AG08395 (cell line): ENCODE measurements at regions not wholly inside any gene's neighbourhood (a gene's known extent, or its start where the extent isn't known, plus 50 kb on each side); places are given as distances from the start of the nearest gene placed in this dataset.
A peak's percentile ranks its signal among the peaks of the same experiment; 100 is the strongest.

Experiments
- DNase-seq: peaks from one replicate; pipeline ENCODE4 v3.0.0; 2012; ENCODE audit warnings: mixed read lengths, low spot score

- no peak for DNase-seq
Measured at GRCh38 chr2:120674246-120675170, 61.2 kb upstream of the GLI2 start.

- DNase-seq: peak; percentile 83
Measured at GRCh38 chr2:120675460-120676130, 60.1 kb upstream of the GLI2 start.

GRCh38 chr2:120677221-120677620 lies 58.4 kb upstream of the GLI2 start:
- DNase-seq: no peak

GRCh38 chr2:120677696-120678247 lies 57.9 kb upstream of the GLI2 start:
- no peak for DNase-seq

GRCh38 chr2:120678251-120678650 lies 57.4 kb upstream of the GLI2 start:
- DNase-seq: peak; percentile 62

GRCh38 chr2:120678926-120679325 lies 56.7 kb upstream of the GLI2 start:
- no peak for DNase-seq

GRCh38 chr2:120679526-120679925 lies 56.1 kb upstream of the GLI2 start:
- DNase-seq: no peak

GRCh38 chr2:120680136-120680761 lies 55.4 kb upstream of the GLI2 start:
- DNase-seq: peak; percentile 72

- DNase-seq: no peak
Measured at GRCh38 chr2:120681181-120681580, 54.5 kb upstream of the GLI2 start.

- no peak for DNase-seq
Measured at GRCh38 chr2:120681696-120682288, 53.9 kb upstream of the GLI2 start.

GRCh38 chr2:120682654-120683053 lies 53.0 kb upstream of the GLI2 start:
- DNase-seq: no peak

- DNase-seq: no peak
Measured at GRCh38 chr2:120683081-120683480, 52.6 kb upstream of the GLI2 start.

- DNase-seq: no peak
Measured at GRCh38 chr2:120683701-120684100, 52.0 kb upstream of the GLI2 start.

- peak; percentile 77 for DNase-seq
Measured at GRCh38 chr2:120684289-120685065, 51.2 kb upstream of the GLI2 start.

GRCh38 chr2:120685066-120685973 lies 50.3 kb upstream of the GLI2 start:
- no peak for DNase-seq
